ENCODE measurements at regions not wholly inside any gene's neighbourhood (a gene's known extent, or its start where the extent isn't known, plus 50 kb on each side); places are given as distances from the start of the nearest gene placed in this dataset.
A peak's percentile ranks its signal among the peaks of the same experiment; 100 is the strongest.

GRCh38 chr2:136363470-136363869, 245.5 kb upstream of the CXCR4 start:
- DNase-seq = no peak

GRCh38 chr2:136362676-136363390, 244.9 kb upstream of the CXCR4 start:
- DNase-seq = no peak

GRCh38 chr2:136361521-136361920, 243.6 kb upstream of the CXCR4 start:
- no peak for DNase-seq

GRCh38 chr2:136360790-136361189, 242.8 kb upstream of the CXCR4 start:
- DNase-seq = no peak

DNA sequence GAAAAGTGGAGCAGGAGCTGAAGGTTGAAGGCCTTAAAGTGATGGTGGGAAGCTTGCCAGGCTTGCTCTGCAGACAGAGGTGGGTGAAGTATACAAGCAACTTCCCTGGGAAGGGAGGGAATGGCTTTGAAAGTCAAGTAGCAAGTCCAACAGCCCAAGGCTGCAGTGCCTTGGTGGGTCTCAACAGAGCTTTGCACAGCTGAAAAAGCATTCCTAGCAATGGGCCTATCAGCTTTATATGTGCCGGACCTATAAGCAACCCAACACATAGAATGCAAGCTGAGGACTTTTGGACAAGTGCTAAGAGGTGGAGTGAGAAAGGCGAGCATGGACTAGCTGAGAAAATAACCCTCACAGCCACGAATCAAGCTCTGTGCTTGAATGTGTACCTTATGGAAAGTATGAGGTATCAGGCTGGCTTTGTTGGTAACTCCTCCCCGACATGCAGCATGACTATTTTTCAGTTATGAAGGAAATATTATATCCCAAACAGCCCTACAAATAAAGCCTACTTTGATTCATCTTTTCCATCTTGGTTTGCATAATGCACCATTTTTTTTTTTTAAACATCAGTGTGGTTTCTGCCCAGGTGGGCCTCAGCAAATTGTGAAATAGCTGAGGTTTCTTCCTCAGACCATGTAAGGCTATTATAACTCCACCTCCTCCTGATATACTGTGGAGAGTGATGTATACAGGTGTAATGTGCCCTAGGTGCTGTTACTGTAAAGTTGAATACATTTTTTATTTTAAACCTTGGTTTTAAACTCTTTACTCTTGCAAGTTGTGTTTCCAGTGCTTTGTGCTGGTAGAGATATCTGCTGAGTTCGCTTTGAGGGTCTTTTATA, 241.4 kb upstream of the CXCR4 start:
- DNase-seq = no peak

- DNase-seq = no peak
These were observed 240.6 kb upstream of the CXCR4 start for GRCh38 chr2:136358576-136358975.

GRCh38 chr2:136357007-136357380, 239.0 kb upstream of the CXCR4 start:
- no peak for DNase-seq

DNA sequence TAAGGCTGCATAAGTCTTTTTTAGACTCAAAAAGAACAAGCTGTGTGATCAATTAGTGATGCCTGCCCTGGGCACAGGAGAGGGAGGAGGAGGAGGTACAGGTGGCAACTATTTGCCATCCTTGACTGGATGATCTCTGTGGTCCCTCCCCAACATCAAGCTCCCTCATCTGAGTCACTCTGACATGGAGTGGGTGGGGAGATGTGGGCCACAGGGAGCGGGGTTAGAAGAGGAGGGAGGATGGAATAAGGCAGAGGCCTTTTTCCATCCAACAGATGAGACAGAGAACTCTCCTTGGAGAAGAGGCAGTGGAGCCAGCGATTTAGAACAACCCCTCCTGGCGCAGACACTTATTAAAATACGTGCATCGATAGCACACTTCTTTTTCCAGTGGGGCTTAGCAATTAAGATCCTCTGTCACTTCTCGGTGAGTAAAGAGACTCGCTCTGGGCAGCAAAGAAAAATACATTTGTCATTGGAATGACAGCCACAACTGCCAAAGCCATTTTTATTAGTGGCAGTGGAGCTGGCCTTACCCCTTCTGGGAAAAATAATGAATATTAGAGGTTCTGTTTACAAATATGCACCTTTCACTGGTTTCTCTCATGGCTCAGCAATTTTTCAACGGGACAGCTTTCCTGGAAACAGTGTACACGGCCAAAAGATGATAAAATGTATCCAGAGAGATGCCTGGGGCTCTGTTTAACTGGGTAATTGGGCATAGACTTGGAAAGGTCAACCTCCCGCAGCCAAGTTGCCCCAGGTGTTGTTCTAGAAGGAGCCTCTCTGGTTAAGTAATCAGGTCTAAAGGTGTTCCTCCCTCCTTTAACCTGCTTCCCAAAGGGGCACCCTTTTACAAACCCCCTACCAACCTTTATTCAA, 238.4 kb upstream of the CXCR4 start:
- DNase-seq = no peak

GRCh38 chr2:136351684-136352083, 233.7 kb upstream of the CXCR4 start:
- no peak for DNase-seq

DNA sequence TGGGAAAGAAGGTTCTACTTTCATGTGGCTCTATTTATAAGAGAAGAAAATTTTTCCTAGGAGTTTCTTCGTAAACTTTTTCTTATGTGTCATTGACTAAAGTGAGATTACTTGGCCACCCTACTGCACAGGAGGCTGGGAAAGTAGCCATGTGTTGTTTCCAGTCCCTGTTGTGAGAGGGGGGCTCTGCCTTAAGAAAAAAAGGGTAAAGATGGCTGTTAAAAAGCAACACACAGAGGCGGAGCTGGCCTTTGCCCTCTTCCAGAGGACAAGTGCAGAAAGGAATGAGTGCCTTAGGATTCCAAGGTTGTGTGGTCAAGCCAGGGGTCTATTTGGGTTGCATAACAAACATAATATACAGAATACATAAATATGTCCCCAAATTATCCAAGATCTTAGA, 230.0 kb upstream of the CXCR4 start:
- DNase-seq = no peak

DNA sequence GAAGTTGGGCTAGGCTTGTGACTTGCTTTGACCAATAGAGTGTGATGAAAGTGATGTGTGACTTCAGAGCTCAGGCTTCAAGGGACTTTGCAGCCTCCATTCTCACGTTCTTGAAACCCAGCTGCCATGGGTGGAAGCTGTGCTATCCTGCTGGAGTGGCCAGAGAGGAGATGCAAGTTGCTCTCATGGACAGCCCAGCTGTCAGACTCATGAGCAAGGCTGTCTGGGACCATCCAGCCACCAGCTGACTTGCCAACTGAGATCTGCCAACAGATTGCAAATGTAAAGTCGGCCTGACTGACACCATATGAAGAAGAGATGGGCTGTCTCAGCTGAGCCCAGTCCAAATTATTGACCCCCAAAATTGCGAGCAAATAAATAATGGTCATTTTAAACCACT, 226.4 kb upstream of the CXCR4 start:
- DNase-seq = no peak

DNA sequence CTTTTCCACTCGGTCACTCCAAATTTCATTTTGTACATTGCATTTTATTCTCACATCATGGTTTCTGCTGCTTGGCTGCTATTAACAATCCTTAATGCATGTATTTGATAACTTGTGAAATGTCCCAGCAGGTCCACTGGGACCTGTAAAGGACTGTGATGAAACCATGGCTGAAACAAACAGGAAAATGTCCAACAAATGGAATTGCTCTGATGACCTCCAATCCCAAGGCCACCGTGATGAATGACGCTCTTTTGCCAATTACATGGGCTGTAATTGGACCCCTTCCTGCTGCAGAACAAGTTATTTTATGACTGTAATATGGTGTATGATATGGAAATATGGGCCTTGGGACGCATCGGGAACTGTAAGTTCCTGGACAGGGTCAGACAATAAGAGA, 224.2 kb upstream of the CXCR4 start:
- no peak for DNase-seq

GRCh38 chr2:136334967-136335366, 217.0 kb upstream of the CXCR4 start:
- DNase-seq = no peak

- no peak for DNase-seq
These were observed 214.6 kb upstream of the CXCR4 start for GRCh38 chr2:136332436-136333095.

DNA sequence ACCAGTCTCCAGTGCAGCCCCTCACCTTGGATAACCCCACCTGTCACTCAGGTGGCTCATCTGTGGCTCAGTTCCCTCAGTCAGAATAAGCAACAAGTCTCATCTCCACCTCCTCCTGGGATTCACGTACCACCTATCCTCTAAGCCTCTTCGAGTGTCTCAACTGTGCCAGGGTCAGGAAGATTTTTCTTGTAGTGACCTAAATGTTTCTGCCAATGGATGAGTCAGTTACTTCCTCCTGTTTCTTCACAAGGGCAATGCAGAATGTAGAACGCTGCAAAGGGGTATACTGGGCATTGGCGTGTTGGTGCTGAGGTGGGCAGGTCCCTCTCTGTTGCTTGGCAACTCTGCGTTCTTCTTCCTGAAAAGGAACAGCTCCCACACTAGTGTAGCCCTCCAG, 213.3 kb upstream of the CXCR4 start:
- DNase-seq = no peak

DNA sequence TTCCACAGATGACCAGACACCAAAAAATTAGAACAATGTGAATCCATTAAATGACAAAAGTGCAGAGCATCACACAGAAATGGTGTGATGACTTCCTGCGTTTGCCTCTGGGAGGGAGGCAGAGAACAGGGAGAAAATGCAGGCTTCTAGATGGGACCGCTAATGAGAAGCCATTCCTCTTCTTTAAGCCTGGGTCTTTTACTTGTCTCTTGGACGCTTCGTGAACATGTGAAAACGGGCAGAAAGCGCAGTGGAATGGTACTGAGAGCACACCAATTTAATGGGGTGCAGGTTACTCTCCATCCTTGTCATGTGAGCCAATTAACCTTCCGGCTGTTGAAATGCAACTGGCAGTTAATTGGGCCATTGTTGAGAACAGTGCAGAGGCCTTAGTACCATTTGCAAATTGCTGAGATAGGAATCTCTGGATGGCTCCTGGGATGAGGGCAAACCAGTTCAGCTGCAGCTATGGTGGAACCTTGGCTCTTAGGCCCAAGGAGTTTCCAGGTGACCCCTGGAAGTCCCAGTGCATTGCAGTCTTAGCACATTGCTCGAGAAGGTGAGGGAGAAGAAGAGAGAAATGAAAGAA, 210.4 kb upstream of the CXCR4 start:
- DNase-seq = no peak

- peak; percentile 11 for DNase-seq
These were observed 209.4 kb upstream of the CXCR4 start for GRCh38 chr2:136327162-136327852.

DNA sequence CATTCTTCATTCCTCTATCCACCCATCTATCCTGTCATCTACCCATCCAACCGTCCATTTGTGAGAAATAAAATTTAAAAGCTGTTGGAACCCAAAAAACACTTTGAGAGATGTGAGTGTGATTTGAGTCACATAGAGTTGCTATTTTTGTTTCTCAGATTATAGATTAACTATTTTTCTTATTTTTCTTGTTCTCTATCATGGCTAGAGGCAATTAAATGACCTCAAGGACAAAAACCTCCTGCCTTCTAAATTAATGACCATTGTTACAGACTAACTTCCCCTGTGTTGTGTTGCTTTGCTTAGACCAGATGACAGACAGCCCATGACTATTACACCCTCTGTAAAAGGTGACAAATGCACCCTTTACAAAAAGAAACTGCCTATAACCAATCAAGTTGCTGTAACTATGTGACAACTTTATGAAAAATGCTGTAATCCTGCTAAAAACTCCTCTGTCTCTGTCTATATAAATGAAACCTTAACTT, 207.9 kb upstream of the CXCR4 start:
- DNase-seq = no peak

- DNase-seq = no peak
These were observed 207.0 kb upstream of the CXCR4 start for GRCh38 chr2:136324966-136325365.

GRCh38 chr2:136323935-136324334, 206.0 kb upstream of the CXCR4 start:
- no peak for DNase-seq

GRCh38 chr2:136323195-136323594, 205.2 kb upstream of the CXCR4 start:
- no peak for DNase-seq
